H1 (cell line): ENCODE measurements at regions not wholly inside any gene's neighbourhood (a gene's known extent, or its start where the extent isn't known, plus 50 kb on each side); places are given as distances from the start of the nearest gene placed in this dataset.

Experiments used
- CTCF ChIA-PET: fragments of 300-600 bp; sonication (Branson Sonifier 250); formaldehyde crosslinking; loops from one replicate; lab custom pipeline; 2021; ENCODE audit not compliant: partially characterized antibody; lab: Charles Lee
- POLR2A ChIA-PET: fragments of 300-600 bp; sonication (Branson Sonifier 250); formaldehyde crosslinking; loops from one replicate; lab custom pipeline; 2021; ENCODE audit warnings: inconsistent platforms; ENCODE audit not compliant: partially characterized antibody; lab: Charles Lee
- DNase-seq, 2 experiments: peaks; one replicate each; pipeline versions ENCODE4 v3.0.0 to v3.0.0-alpha.2; 2010 to 2022; ENCODE audit warnings: low spot score in 2 of 2, low read depth in 1 of 2, mixed read lengths in 1 of 2
- FAIRE-seq: peaks from 2 replicates; lab custom pipeline; 2011; peaks lifted over from hg19 to GRCh38; lab: Jason Lieb, UNC
- H2AFZ ChIP-seq: 2 replicates; pipeline ENCODE4 v1.8.1; 2012; ENCODE audit warnings: low read length, inconsistent platforms
- H2AK5ac ChIP-seq: 2 replicates; pipeline ENCODE4 v1.6.1; 2013; ENCODE audit warnings: low read depth, low read length
- H2BK120ac ChIP-seq: replicated peaks from 2 replicates; pipeline ENCODE3; 2013; ENCODE audit warnings: low read depth, low read length, inconsistent platforms
- H2BK12ac ChIP-seq: 2 replicates; pipeline ENCODE4 v1.6.1; 2013; ENCODE audit warnings: low read depth, low read length
- H2BK15ac ChIP-seq: 2 replicates; pipeline ENCODE4 v1.6.1; 2013; ENCODE audit warnings: low read length
- H2BK20ac ChIP-seq: 2 replicates; pipeline ENCODE4 v1.6.1; 2013; ENCODE audit warnings: low read length
- H2BK5ac ChIP-seq: 2 replicates; pipeline ENCODE4 v1.6.1; 2013; ENCODE audit warnings: low read depth, low read length
- H3K14ac ChIP-seq: 2 replicates; pipeline ENCODE4 v1.6.1; 2013; ENCODE audit warnings: inconsistent platforms; ENCODE audit not compliant: insufficient read length
- H3K18ac ChIP-seq: 2 replicates; pipeline ENCODE4 v1.6.1; 2013; ENCODE audit warnings: low read length; ENCODE audit errors: extremely low read depth
- H3K23ac ChIP-seq: 2 replicates; pipeline ENCODE4 v1.6.1; 2013; ENCODE audit warnings: inconsistent platforms; ENCODE audit not compliant: insufficient read length
- H3K23me2 ChIP-seq: 2 replicates; pipeline ENCODE4 v1.6.1; 2013; ENCODE audit warnings: low read depth, low read length
- H3K27ac ChIP-seq: 2 replicates; pipeline ENCODE4 v1.6.1; 2011; ENCODE audit warnings: low read depth, low read length, inconsistent platforms
- H3K27me3 ChIP-seq, 4 experiments: replicated peaks in 1 of 4; 1 replicate in 1 of 4; 2 replicates in 3 of 4; pipeline versions ENCODE4 v1.6.1 to v1.8.1; 2011 to 2013; ENCODE audit warnings: low read length in 3 of 4, mild to moderate bottlenecking in 3 of 4, inconsistent platforms in 2 of 4, mixed read lengths in 2 of 4, moderate library complexity in 1 of 4; ENCODE audit not compliant: control insufficient read depth in 3 of 4, insufficient read depth in 3 of 4; ENCODE audit errors: extremely low read depth in 1 of 4
- H3K36me3 ChIP-seq, 4 experiments: 2 replicates each; pipeline versions ENCODE4 v1.6.1 to v1.8.1; 2011 to 2013; ENCODE audit warnings: mild to moderate bottlenecking in 4 of 4, low read length in 3 of 4, moderate library complexity in 2 of 4, control low read depth in 1 of 4, inconsistent platforms in 1 of 4; ENCODE audit not compliant: insufficient read depth in 4 of 4, control insufficient read depth in 2 of 4
- H3K4ac ChIP-seq: replicated peaks from 2 replicates; pipeline ENCODE3; 2013; ENCODE audit warnings: low read length, low read depth, mixed read lengths, inconsistent platforms; ENCODE audit not compliant: insufficient read length
- H3K4me1 ChIP-seq, 4 experiments: replicated peaks in 1 of 4; 1 replicate in 1 of 4; 2 replicates in 3 of 4; pipeline versions ENCODE4 v1.6.1 to v1.8.1; 2011 to 2013; ENCODE audit warnings: low read length in 3 of 4, inconsistent platforms in 2 of 4, mixed read lengths in 1 of 4; ENCODE audit not compliant: insufficient read depth in 4 of 4, control insufficient read depth in 3 of 4
- H3K4me2 ChIP-seq, 2 experiments: 2 replicates each; pipeline versions ENCODE4 v1.6.1 to v1.8.1; 2011 to 2013; ENCODE audit warnings: low read depth in 2 of 2, low read length in 2 of 2, control low read depth in 1 of 2, inconsistent platforms in 1 of 2, mild to moderate bottlenecking in 1 of 2; ENCODE audit not compliant: insufficient read depth in 1 of 2
- H3K4me3 ChIP-seq, 4 experiments: fragments of 200-600, 300-600 bp in 1 of 4; sonication (generic), shearing (Covaris generic), sonication (Bioruptor Twin) in 1 of 4; 2 replicates each; pipeline versions ENCODE4 v1.5.1 to v1.8.1; 2011 to 2016; ENCODE audit warnings: low read length in 4 of 4, low read depth in 3 of 4, control low read depth in 2 of 4, inconsistent platforms in 2 of 4, mild to moderate bottlenecking in 2 of 4, mixed read lengths in 1 of 4, moderate library complexity in 1 of 4; ENCODE audit not compliant: insufficient read depth in 2 of 4; ENCODE audit errors: extremely low read depth in 1 of 4
- H3K56ac ChIP-seq: replicated peaks from 2 replicates; pipeline ENCODE3; 2013; ENCODE audit warnings: low read depth, mild to moderate bottlenecking, mixed read lengths, low read length, inconsistent platforms; ENCODE audit not compliant: insufficient read length
- H3K79me1 ChIP-seq: 2 replicates; pipeline ENCODE4 v1.6.1; 2013; ENCODE audit warnings: low read depth, low read length, control low read depth
- H3K79me2 ChIP-seq, 2 experiments: 2 replicates each; pipeline versions ENCODE4 v1.6.1 to v1.8.1; 2012 to 2013; ENCODE audit warnings: low read length in 2 of 2, mild to moderate bottlenecking in 2 of 2, inconsistent platforms in 1 of 2; ENCODE audit not compliant: insufficient read depth in 2 of 2, control insufficient read depth in 1 of 2
- H3K9ac ChIP-seq, 4 experiments: replicated peaks in 1 of 4; 1 replicate in 1 of 4; 2 replicates in 3 of 4; pipeline versions ENCODE4 v1.6.1 to v1.8.1; 2011 to 2013; ENCODE audit warnings: low read depth in 3 of 4, low read length in 3 of 4, control low read depth in 2 of 4, mild to moderate bottlenecking in 2 of 4, moderate library complexity in 2 of 4, inconsistent platforms in 1 of 4; ENCODE audit errors: extremely low read depth in 1 of 4
- H3K9me3 ChIP-seq, 2 experiments: 2 replicates each; pipeline versions ENCODE4 v1.6.1 to v1.8.1; 2012 to 2013; ENCODE audit warnings: mild to moderate bottlenecking in 2 of 2, moderate library complexity in 2 of 2, control low read depth in 1 of 2, inconsistent platforms in 1 of 2, low read depth in 1 of 2, low read length in 1 of 2, mixed read lengths in 1 of 2; ENCODE audit not compliant: insufficient read depth in 2 of 2
- H4K20me1 ChIP-seq, 2 experiments: replicated peaks in 1 of 2; 2 replicates each; pipeline versions ENCODE3 to v1.8.1; 2011 to 2013; ENCODE audit warnings: inconsistent platforms in 2 of 2, low read length in 2 of 2, mild to moderate bottlenecking in 1 of 2; ENCODE audit not compliant: insufficient read depth in 2 of 2, control insufficient read depth in 1 of 2
- H4K5ac ChIP-seq: 2 replicates; pipeline ENCODE4 v1.6.1; 2013; ENCODE audit warnings: low read length, low read depth, mixed read lengths, inconsistent platforms; ENCODE audit not compliant: insufficient read length
- H4K8ac ChIP-seq: 2 replicates; pipeline ENCODE4 v1.8.0; 2013; ENCODE audit warnings: mild to moderate bottlenecking, moderate library complexity, low read length, inconsistent platforms; ENCODE audit not compliant: insufficient read depth; ENCODE audit errors: extremely low read depth
- H4K91ac ChIP-seq: replicated peaks from 2 replicates; pipeline ENCODE3; 2013; ENCODE audit warnings: low read length, mixed read lengths, inconsistent platforms; ENCODE audit not compliant: insufficient read length
- BACH1 ChIP-seq: IDR thresholded peaks from 2 replicates; pipeline ENCODE4 v1.6.1; 2012; ENCODE audit warnings: low read length, improper control_type of control experiment
- BCL11A ChIP-seq, 2 experiments: IDR thresholded peaks; one replicate each; pipeline ENCODE4 v1.6.1; 2011; ENCODE audit warnings: low read depth in 2 of 2, low read length in 2 of 2, mild to moderate bottlenecking in 2 of 2
- BRCA1 ChIP-seq: IDR thresholded peaks from 2 replicates; pipeline ENCODE4 v1.6.1; 2012; ENCODE audit warnings: low read depth, low read length, improper control_type of control experiment
- CHD1 ChIP-seq: IDR thresholded peaks from 2 replicates; pipeline ENCODE4 v1.6.1; 2012; ENCODE audit warnings: low read depth, low read length, improper control_type of control experiment
- CTBP2 ChIP-seq: IDR thresholded peaks from 2 replicates; pipeline ENCODE4 v1.7.0; 2011; ENCODE audit warnings: borderline replicate concordance, mild to moderate bottlenecking, moderate library complexity, mixed read lengths, low read length; ENCODE audit not compliant: insufficient read depth, insufficient read length
- GABPA ChIP-seq: IDR thresholded peaks from 2 replicates; pipeline ENCODE4 v1.6.1; 2011; ENCODE audit warnings: mild to moderate bottlenecking, low read length, moderate library complexity, borderline replicate concordance; ENCODE audit not compliant: insufficient read depth
- GTF2F1 ChIP-seq: IDR thresholded peaks from 2 replicates; pipeline ENCODE4 v1.6.1; 2012; ENCODE audit warnings: low read depth, low read length, improper control_type of control experiment, borderline replicate concordance
- JUN ChIP-seq: IDR thresholded peaks from 2 replicates; pipeline ENCODE4 v1.6.1; 2011; ENCODE audit warnings: low read depth, mild to moderate bottlenecking, improper control_type of control experiment, low read length
- MAX ChIP-seq: IDR thresholded peaks from 2 replicates; pipeline ENCODE4 v1.6.1; 2012; ENCODE audit warnings: inconsistent platforms
- NRF1 ChIP-seq: IDR thresholded peaks from 2 replicates; pipeline ENCODE4 v1.6.1; 2011; ENCODE audit warnings: mild to moderate bottlenecking, low read depth, low read length, improper control_type of control experiment
- RBBP5 ChIP-seq: IDR thresholded peaks from 2 replicates; pipeline ENCODE4 v1.7.1; 2012; ENCODE audit warnings: low read depth, mild to moderate bottlenecking, inconsistent platforms, low read length, moderate library complexity, borderline replicate concordance
- RFX5 ChIP-seq: IDR thresholded peaks from 2 replicates; pipeline ENCODE4 v1.6.1; 2011; ENCODE audit warnings: low read depth, low read length, improper control_type of control experiment, borderline replicate concordance
- SRF ChIP-seq: IDR thresholded peaks from 2 replicates; pipeline ENCODE4 v1.6.1; 2011; ENCODE audit warnings: mild to moderate bottlenecking, low read depth, low read length, moderate library complexity
- TAF1 ChIP-seq: IDR thresholded peaks from 2 replicates; pipeline ENCODE4 v1.6.1; 2011; ENCODE audit warnings: mild to moderate bottlenecking, low read depth, low read length
- TAF7 ChIP-seq: optimal IDR thresholded peaks from 2 replicates; pipeline ENCODE3; 2011; ENCODE audit warnings: low read depth, mild to moderate bottlenecking, inconsistent platforms, low read length, moderate library complexity, borderline replicate concordance
- WGBS, 2 experiments: shearing (Covaris generic) in 1 of 2; methylation state at CpG; one replicate each; pipeline versions ENCODE4 v1.1.6 to v1.1.7; 2013 to 2015; ENCODE audit warnings: low lambda C conversion rate in 2 of 2, mixed read lengths in 2 of 2, inconsistent platforms in 1 of 2, low coverage in 1 of 2, missing lambda C conversion rate in 1 of 2; ENCODE audit not compliant: insufficient replicate concordance in 2 of 2, insufficient coverage in 1 of 2, insufficient read length in 1 of 2; ENCODE audit errors: extremely low coverage in 1 of 2, missing lambda C conversion rate in 1 of 2; 5-methylcytosine and 5-hydroxymethylcytosine counted together

DNA sequence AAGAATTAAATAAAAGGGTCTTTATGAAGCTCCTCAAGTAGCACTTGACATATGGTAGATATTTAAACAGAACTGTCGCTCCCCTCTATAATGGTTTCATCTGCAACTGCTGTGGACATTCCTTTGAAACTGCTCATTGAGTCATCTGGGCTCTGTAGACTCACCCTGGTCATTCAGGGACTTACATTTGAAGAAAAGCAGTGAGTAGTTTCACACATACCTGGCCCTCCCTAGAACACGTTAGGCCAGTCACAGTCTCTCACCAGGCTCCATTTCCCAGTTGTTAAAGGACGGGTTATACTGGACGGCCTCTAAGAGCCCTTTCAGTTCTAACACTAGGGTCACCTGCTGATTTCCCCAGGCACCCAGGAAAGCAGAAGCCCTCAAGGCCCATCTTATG lies 217.0 kb downstream of the BCL11B start:
- Histone ChIP-seq H3K9ac (no peak overlapping the region), H4K20me1 (no peaks in the 10 kb centered on the region), H3K14ac (no peak overlapping the region), H3K9me3 (peaks cover 0 to 2% of the 10 kb centered on the region in 2 experiments; a peak in 1 of 4 replicates), H3K4ac (no peak overlapping the region), H3K23me2 (no peaks in the 10 kb centered on the region), H2AK5ac (no peak overlapping the region), H3K4me3 (no peak overlapping the region), H3K79me2 (no peaks in the 10 kb centered on the region), H3K79me1 (no peaks in the 10 kb centered on the region), H3K18ac (no peak overlapping the region), H4K8ac (no peak overlapping the region), H4K5ac (no peak overlapping the region), H2BK15ac (no peak overlapping the region), H2BK120ac (no peak overlapping the region), H3K36me3 (no peaks in the 10 kb centered on the region; a peak in 1 of 8 replicates), H3K27ac (no peak overlapping the region), H2BK5ac (no peak overlapping the region), H2AFZ (no peak overlapping the region), H3K4me2 (no peak overlapping the region), H3K27me3 (no peaks in the 10 kb centered on the region), H4K91ac (no peak overlapping the region), H3K23ac (no peak overlapping the region), H3K56ac (no peak overlapping the region), H3K4me1 (no peaks in the 10 kb centered on the region), H2BK12ac (no peak overlapping the region), H2BK20ac (no peak overlapping the region)
- no peak for DNase-seq
- FAIRE-seq = no peak
- POLR2A ChIA-PET = no interaction called here
- WGBS, 2 experiments = 80% methylated on average over 4 of the region's 4 CpGs; no CpG with 5 or more reads in 1 of the 2 experiments
- CTCF ChIA-PET = interaction anchor here (1.2 to 2.4 kb wide), 6 partner anchors 11 to 147 kb away, joined by 4 to 11 read pairs (median 6); no protein-coding TSS in a partner anchor
- TF ChIP-seq BCL11A (IDR thresholded peaks at IDR 0.05; ENCODE audit: low read depth in 2 of 2, low read length in 2 of 2) (no peak), TAF7 (no peak), NRF1 (no peak), GTF2F1 (no peak), SRF (no peak), CHD1 (no peak), RFX5 (no peak), BACH1 (no peak), GABPA (no peak), MAX (no peak), BRCA1 (no peak), RBBP5 (no peak), TAF1 (no peak), JUN (no peak), CTBP2 (no peak)
